IMR-90 (cell line): ENCODE measurements at regions not wholly inside any gene's neighbourhood (a gene's known extent, or its start where the extent isn't known, plus 50 kb on each side); places are given as distances from the start of the nearest gene placed in this dataset.

Source experiments
- ATAC-seq: fragments of 200-7000 bp; cut with Tn5 transposase; 2 replicates; pipeline ENCODE4 v1.9.1; 2020; ENCODE audit warnings: low read depth, mild to moderate bottlenecking, moderate library complexity
- BruUV-seq: library from RNA; stranded (reverse); fragments of 400-500 nt; replicated peaks from 2 replicates; lab custom pipeline; 2021; lab: Mats Ljungman, UMichigan
- CTCF ChIA-PET: fragments of 300-600 bp; formaldehyde crosslinking; extraction: SDS; loops from one replicate; lab custom pipeline; 2021; ENCODE audit warnings: antibody characterized with exemption; lab: Yijun Ruan, JAX
- POLR2A ChIA-PET: fragments of 300-600 bp; sonication (Branson Sonifier 250); formaldehyde crosslinking; loops from one replicate; lab custom pipeline; 2022; ENCODE audit warnings: antibody characterized with exemption; ENCODE audit not compliant: unreplicated experiment; lab: Charles Lee
- DNase-seq: peaks from one replicate; pipeline ENCODE4 v3.0.0; 2013
- H2AFZ ChIP-seq: replicated peaks from 2 replicates; pipeline ENCODE3; 2013; ENCODE audit warnings: low read length, mild to moderate bottlenecking; ENCODE audit not compliant: poor library complexity
- H2AK5ac ChIP-seq: 2 replicates; pipeline ENCODE4 v1.6.1; 2013; ENCODE audit warnings: low read depth, low read length, inconsistent platforms
- H2AK9ac ChIP-seq: replicated peaks from 2 replicates; pipeline ENCODE3; 2013; ENCODE audit warnings: mild to moderate bottlenecking, low read depth, low read length, moderate library complexity; ENCODE audit not compliant: poor library complexity
- H2BK120ac ChIP-seq: 2 replicates; pipeline ENCODE4 v1.6.1; 2013; ENCODE audit warnings: low read depth, low read length, inconsistent platforms
- H2BK15ac ChIP-seq: 3 replicates; pipeline ENCODE4 v1.6.1; 2013; ENCODE audit warnings: low read depth, low read length, inconsistent platforms
- H2BK20ac ChIP-seq: 2 replicates; pipeline ENCODE4 v1.6.1; 2013; ENCODE audit warnings: low read depth, mild to moderate bottlenecking, inconsistent platforms, low read length, moderate library complexity
- H2BK5ac ChIP-seq: 2 replicates; pipeline ENCODE4 v1.6.1; 2013; ENCODE audit warnings: mild to moderate bottlenecking, low read depth, low read length, inconsistent platforms; ENCODE audit not compliant: poor library complexity, severe bottlenecking
- H3K14ac ChIP-seq: replicated peaks from 2 replicates; pipeline ENCODE4 v1.6.1; 2013; ENCODE audit warnings: low read depth, low read length, inconsistent platforms
- H3K18ac ChIP-seq: 2 replicates; pipeline ENCODE4 v1.6.1; 2013; ENCODE audit warnings: low read depth, low read length, control low read depth
- H3K23ac ChIP-seq: 2 replicates; pipeline ENCODE4 v1.6.1; 2013; ENCODE audit warnings: low read depth, low read length, inconsistent platforms
- H3K27ac ChIP-seq: 2 replicates; pipeline ENCODE4 v1.5.1; 2013; ENCODE audit warnings: mild to moderate bottlenecking, control low read depth, low read length; ENCODE audit not compliant: insufficient read depth
- H3K27me3 ChIP-seq: 2 replicates; pipeline ENCODE4 v1.6.1; 2013; ENCODE audit warnings: low read length; ENCODE audit not compliant: control insufficient read depth, insufficient read depth
- H3K36me3 ChIP-seq: 2 replicates; pipeline ENCODE4 v1.6.1; 2013; ENCODE audit warnings: low read length, mixed read lengths; ENCODE audit not compliant: control insufficient read depth, insufficient read depth
- H3K4ac ChIP-seq: 2 replicates; pipeline ENCODE4 v1.6.1; 2013; ENCODE audit warnings: low read depth, low read length, inconsistent platforms
- H3K4me1 ChIP-seq: 2 replicates; pipeline ENCODE4 v1.6.1; 2013; ENCODE audit warnings: low read length, mixed read lengths; ENCODE audit not compliant: control insufficient read depth, insufficient read depth
- H3K4me2 ChIP-seq: 2 replicates; pipeline ENCODE4 v1.6.1; 2013; ENCODE audit warnings: low read depth, mild to moderate bottlenecking, control low read depth, low read length, moderate library complexity
- H3K4me3 ChIP-seq: 2 replicates; pipeline ENCODE4 v1.5.1; 2013; ENCODE audit warnings: low read depth, mild to moderate bottlenecking, control low read depth, low read length, moderate library complexity; ENCODE audit not compliant: insufficient read depth
- H3K56ac ChIP-seq: 2 replicates; pipeline ENCODE4 v1.6.1; 2013; ENCODE audit warnings: low read length, inconsistent platforms; ENCODE audit not compliant: insufficient read depth; ENCODE audit errors: extremely low read depth
- H3K79me1 ChIP-seq, 2 experiments: 2 replicates each; pipeline ENCODE4 v1.6.1; 2013; ENCODE audit warnings: low read length in 2 of 2, inconsistent platforms in 1 of 2, low read depth in 1 of 2
- H3K9ac ChIP-seq: 2 replicates; pipeline ENCODE4 v1.6.1; 2013; ENCODE audit warnings: low read depth, low read length, control low read depth
- H3K9me1 ChIP-seq: 2 replicates; pipeline ENCODE4 v1.6.1; 2013; ENCODE audit warnings: low read length, inconsistent platforms; ENCODE audit not compliant: insufficient read depth
- H3K9me3 ChIP-seq: 2 replicates; pipeline ENCODE4 v1.6.1; 2013; ENCODE audit warnings: low read length; ENCODE audit not compliant: control insufficient read depth, insufficient read depth
- H4K20me1 ChIP-seq: 2 replicates; pipeline ENCODE4 v1.6.1; 2013; ENCODE audit warnings: low read length, inconsistent platforms; ENCODE audit not compliant: insufficient read depth
- H4K5ac ChIP-seq: 2 replicates; pipeline ENCODE4 v1.6.1; 2013; ENCODE audit warnings: mild to moderate bottlenecking, low read depth, low read length, control low read depth
- H4K8ac ChIP-seq, 2 experiments: 2 replicates each; pipeline ENCODE4 v1.6.1; 2013; ENCODE audit warnings: low read depth in 2 of 2, low read length in 2 of 2, control low read depth in 1 of 2, inconsistent platforms in 1 of 2
- H4K91ac ChIP-seq: 2 replicates; pipeline ENCODE4 v1.6.1; 2013; ENCODE audit warnings: low read depth, low read length, inconsistent platforms; ENCODE audit not compliant: insufficient read depth
- CHD1 ChIP-seq: IDR thresholded peaks from 2 replicates; pipeline ENCODE4 v1.6.1; 2012; ENCODE audit warnings: low read depth, low read length, improper control_type of control experiment
- ELK1 ChIP-seq: fragments of 150-350 bp; IDR thresholded peaks from 2 replicates; pipeline ENCODE4 v1.6.1; 2016; ENCODE audit warnings: low read depth, mild to moderate bottlenecking, low read length, moderate library complexity, borderline replicate concordance
- MAFK ChIP-seq: IDR thresholded peaks from 2 replicates; pipeline ENCODE4 v1.6.1; 2012; ENCODE audit warnings: low read depth, low read length, improper control_type of control experiment
- MXI1 ChIP-seq: IDR thresholded peaks from 2 replicates; pipeline ENCODE4 v1.6.1; 2012; ENCODE audit warnings: low read depth, mild to moderate bottlenecking, low read length, moderate library complexity, borderline replicate concordance
- POLR2A ChIP-seq: IDR thresholded peaks from 2 replicates; pipeline ENCODE4 v1.6.1; 2012; ENCODE audit warnings: mild to moderate bottlenecking, low read depth, low read length
- RCOR1 ChIP-seq: IDR thresholded peaks from 2 replicates; pipeline ENCODE4 v1.6.1; 2012; ENCODE audit warnings: mild to moderate bottlenecking, low read length, improper control_type of control experiment; ENCODE audit not compliant: insufficient replicate concordance
- RFX5 ChIP-seq: IDR thresholded peaks from 2 replicates; pipeline ENCODE4 v1.8.0; 2012; ENCODE audit warnings: low read depth, mild to moderate bottlenecking, low read length, moderate library complexity
- SMC3 ChIP-seq: fragments of 150-350 bp; IDR thresholded peaks from 2 replicates; pipeline ENCODE4 v1.6.1; 2016; ENCODE audit warnings: low read depth, mild to moderate bottlenecking, antibody characterized with exemption, low read length, moderate library complexity
- WGBS, 2 experiments: methylation state at CpG; one replicate each; pipeline versions ENCODE4 v1.1.5 to v1.1.7; 2013; ENCODE audit warnings: missing lambda C conversion rate in 2 of 2; ENCODE audit not compliant: insufficient read length in 1 of 2; ENCODE audit errors: extremely low coverage in 2 of 2; 5-methylcytosine and 5-hydroxymethylcytosine counted together
- dilution Hi-C: fragments of 300-500 bp; cut with HindIII; formaldehyde crosslinking; loops from one replicate; pipeline ENCODE4 v1.14.3; 2018; ENCODE audit warnings: low sequenced_read_pairs; ENCODE audit not compliant: unreplicated experiment
- in situ Hi-C: fragments of 300-500 bp; cut with MboI; formaldehyde crosslinking; loops from 3 replicates; pipeline ENCODE4 v1.14.3; 2019; ENCODE audit warnings: low sequenced_read_pairs, inconsistent platforms, mixed read lengths
- intact Hi-C: fragments of 100-400 bp; cut with micrococcal nuclease; formaldehyde crosslinking; loops from 2 replicates; pipeline ENCODE4 v1.10.0; 2022

- H3K4ac ChIP-seq: no peak overlapping the region
These were observed 811.6 kb downstream of the GLUD2 start for GRCh38 chrX:121858867-121859647.

More at GRCh38 chrX:121858867-121859647, 811.6 kb downstream of the GLUD2 start:
- ATAC-seq (no peak), DNase-seq (no peak)
- POLR2A ChIA-PET: no interaction called here
- H4K5ac ChIP-seq: no peak overlapping the region
- H2BK5ac ChIP-seq: no peak overlapping the region
- intact Hi-C loops: no loop called here
- H4K20me1 ChIP-seq: no peaks in the 10 kb centered on the region
- no peaks in the 10 kb centered on the region for H3K9me1 ChIP-seq
- TF ChIP-seq MAFK (no peak), ELK1 (no peak), POLR2A (no peak), CHD1 (no peak), MXI1 (no peak), SMC3 (no peak), RCOR1 (no peak), RFX5 (no peak)
- H3K9me3 ChIP-seq: 0 out of 2 replicates have a peak, but pooled peaks cover 3% of the 10 kb centered on the region
- H3K27me3 ChIP-seq: no peaks in the 10 kb centered on the region
- no peak overlapping the region for H4K91ac ChIP-seq
- BruUV-seq: no TSS peak
- no peak overlapping the region for H2AK5ac ChIP-seq
- no peaks in the 10 kb centered on the region for H3K36me3 ChIP-seq
- no peak overlapping the region for H3K56ac ChIP-seq
- no peak overlapping the region for H3K23ac ChIP-seq
- no peak overlapping the region for H2BK20ac ChIP-seq
- CTCF ChIA-PET: no interaction called here
- H2BK15ac ChIP-seq: no peak overlapping the region
- H2AFZ ChIP-seq: no peak overlapping the region
- no peak overlapping the region for H3K9ac ChIP-seq
- in situ Hi-C loops: no loop called here
- no peaks in the 10 kb centered on the region for H3K4me1 ChIP-seq
- H3K14ac ChIP-seq: no peak overlapping the region
- dilution Hi-C loops: no loop called here
- no peak overlapping the region for H3K4me2 ChIP-seq
- H2AK9ac ChIP-seq: no peak overlapping the region
- H3K79me1 ChIP-seq: no peaks in the 10 kb centered on the region
- no peak overlapping the region for H3K18ac ChIP-seq
- WGBS, 2 experiments: 60% methylated on average over 2 of the region's 8 CpGs; no CpG with 5 or more reads in 1 of the 2 experiments
- no peak overlapping the region for H3K4me3 ChIP-seq
- no peak overlapping the region for H4K8ac ChIP-seq
- H2BK120ac ChIP-seq: no peak overlapping the region
- H3K27ac ChIP-seq: no peak overlapping the region
